Brain microvascular endothelial cell (primary cell): ENCODE measurements at regions not wholly inside any gene's neighbourhood (a gene's known extent, or its start where the extent isn't known, plus 50 kb on each side); places are given as distances from the start of the nearest gene placed in this dataset.
A peak's percentile ranks its signal among the peaks of the same experiment; 100 is the strongest.
"Not testable (repeated sequence)": the region's sequence is repeated elsewhere in the genome, so short reads cannot be mapped to it uniquely, and the experiment has no call there.

Source experiments
- DNase-seq: peaks from one replicate; pipeline ENCODE4 v3.0.0-alpha.2; 2020
- H3K27ac ChIP-seq: fragments of 250-450 bp; sonication (Bioruptor Pico); 2 replicates; pipeline ENCODE4 v1.5.1; 2020; ENCODE audit warnings: mild to moderate bottlenecking, moderate library complexity
- H3K27me3 ChIP-seq: fragments of 250-450 bp; sonication (Bioruptor Pico); replicated peaks from 2 replicates; pipeline ENCODE4 v1.5.1; 2020; ENCODE audit warnings: mild to moderate bottlenecking
- H3K36me3 ChIP-seq: fragments of 250-450 bp; sonication (Bioruptor Pico); replicated peaks from 2 replicates; pipeline ENCODE4 v1.5.1; 2020; ENCODE audit warnings: mild to moderate bottlenecking
- H3K4me3 ChIP-seq: 2 replicates; pipeline ENCODE4 v1.5.1; 2011; ENCODE audit warnings: low read depth, mild to moderate bottlenecking, control low read depth, low read length, moderate library complexity
- in situ Hi-C: cut with HindIII; loops from 2 replicates; pipeline ENCODE4 v1.10.0; 2017; ENCODE audit warnings: low sequenced_read_pairs, low pct_ligation_motif_present

DNA sequence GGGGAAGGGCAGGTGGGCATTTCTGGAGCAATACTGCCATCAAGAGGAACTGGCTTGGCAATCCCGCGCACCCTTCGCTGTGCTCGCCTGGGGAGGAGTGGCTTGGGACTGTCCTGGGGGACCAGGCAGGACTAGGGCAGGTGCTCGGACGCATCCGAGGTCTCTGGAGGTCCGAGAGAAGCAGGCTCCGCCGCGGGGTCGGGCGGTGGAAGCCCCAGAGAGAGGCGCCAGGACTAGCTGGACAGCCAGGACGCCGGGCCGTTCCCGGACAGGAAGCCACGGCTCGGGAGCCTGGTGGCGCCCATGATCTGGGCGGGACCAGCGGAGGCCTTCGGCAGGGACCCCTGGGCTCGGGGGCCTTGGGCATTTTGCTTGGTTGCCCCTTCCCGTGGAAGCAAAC lies 174.3 kb downstream of the PLS3 start:
- H3K27ac ChIP-seq, DNase-seq, H3K27me3 ChIP-seq, H3K36me3 ChIP-seq, in situ Hi-C loops: not testable (repeated sequence)
- H3K4me3 ChIP-seq: peak overlapping the region; percentile 51
